ENCODE measurements at regions not wholly inside any gene's neighbourhood (a gene's known extent, or its start where the extent isn't known, plus 50 kb on each side); places are given as distances from the start of the nearest gene placed in this dataset.

- WGBS, 2 donors: 77% methylated on average over 4 of the region's 4 CpGs
- Histone ChIP-seq H3K27me3 (no peaks in the 10 kb centered on the region), H3K4me3 (no peak overlapping the region), H3K9me3 (peaks cover 0 to 20% (median 4%) of the 10 kb centered on the region in 4 donors), H3K4me1 (no peaks in the 10 kb centered on the region), H3K27ac (no peak overlapping the region), H3K36me3 (no peaks in the 10 kb centered on the region)
- no peak for TF ChIP-seq EP300 (IDR thresholded peaks at IDR 0.05)
- TF ChIP-seq POLR2AphosphoS5 (IDR thresholded peaks at IDR 0.05): no peak
- no peak for TF ChIP-seq CTCF (IDR thresholded peaks at IDR 0.05)
- TF ChIP-seq POLR2A (IDR thresholded peaks at IDR 0.05): no peak
- no peak for DNase-seq
- intact Hi-C loops (cut with DNase I): no loop called here
Observed at GRCh38 chr19:28618504-28618903, 594.4 kb downstream of the UQCRFS1 start.

DNA sequence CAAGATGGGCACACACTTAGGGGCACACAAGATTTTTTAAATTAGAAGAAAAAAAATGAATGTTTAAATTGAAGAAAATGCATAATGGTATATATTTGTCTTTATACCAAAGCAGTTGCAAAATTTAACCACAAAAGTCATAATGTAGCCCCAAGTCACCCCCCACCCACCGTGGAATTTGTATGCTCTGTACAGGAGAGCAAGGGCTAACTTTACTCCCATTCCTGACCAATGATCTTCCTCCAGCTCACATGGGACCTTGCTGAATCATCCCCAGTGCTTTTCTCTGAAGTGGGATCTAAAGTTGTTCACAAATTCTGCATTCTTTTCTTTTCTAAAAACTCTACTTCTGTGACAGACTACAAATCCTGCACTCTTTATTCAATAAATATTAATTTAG lies 597.0 kb downstream of the UQCRFS1 start:
- intact Hi-C loops (cut with DNase I): no loop called here
- Histone ChIP-seq H3K9me3 (peaks cover 0 to 20% (median 4%) of the 10 kb centered on the region in 4 donors), H3K4me1 (no peaks in the 10 kb centered on the region), H3K36me3 (no peaks in the 10 kb centered on the region), H3K4me3 (no peak overlapping the region), H3K27me3 (no peaks in the 10 kb centered on the region), H3K27ac (no peak overlapping the region)
- whole genome bisulfite sequencing, 2 donors: 83 to 86% methylated on average over 1 of the region's 1 CpG
- no peak for TF ChIP-seq CTCF (IDR thresholded peaks at IDR 0.05)
- TF ChIP-seq EP300 (IDR thresholded peaks at IDR 0.05): no peak
- TF ChIP-seq POLR2AphosphoS5 (IDR thresholded peaks at IDR 0.05): no peak
- TF ChIP-seq POLR2A (IDR thresholded peaks at IDR 0.05): no peak
- no peak for DNase-seq

- Histone ChIP-seq H3K36me3 (no peaks in the 10 kb centered on the region), H3K27ac (no peak overlapping the region), H3K4me1 (no peaks in the 10 kb centered on the region), H3K27me3 (no peaks in the 10 kb centered on the region), H3K9me3 (peaks cover 0 to 20% (median 4%) of the 10 kb centered on the region in 4 donors), H3K4me3 (no peak overlapping the region)
- intact Hi-C loops (cut with DNase I): no loop called here
- TF ChIP-seq POLR2A (IDR thresholded peaks at IDR 0.05) (no peak), POLR2AphosphoS5 (IDR thresholded peaks at IDR 0.05) (no peak), EP300 (IDR thresholded peaks at IDR 0.05) (no peak), CTCF (IDR thresholded peaks at IDR 0.05) (no peak)
- WGBS, 2 donors: 96 to 97% methylated on average over 3 of the region's 3 CpGs
- no peak for DNase-seq
Observed at GRCh38 chr19:28615546-28615916, 597.4 kb downstream of the UQCRFS1 start.

- 89 to 93% methylated on average over 12 of the region's 12 CpGs for WGBS, 2 donors
- H3K27me3 ChIP-seq: no peaks in the 10 kb centered on the region
- peaks cover 0 to 22% (median 4%) of the 10 kb centered on the region in 4 donors for H3K9me3 ChIP-seq
- no peak overlapping the region for H3K27ac ChIP-seq
- intact Hi-C loops (cut with DNase I): no loop called here
- no peaks in the 10 kb centered on the region for H3K36me3 ChIP-seq
- H3K4me3 ChIP-seq: no peak overlapping the region
- no peaks in the 10 kb centered on the region for H3K4me1 ChIP-seq
- TF ChIP-seq POLR2AphosphoS5 (IDR thresholded peaks at IDR 0.05) (no peak), CTCF (IDR thresholded peaks at IDR 0.05) (no peak), EP300 (IDR thresholded peaks at IDR 0.05) (no peak), POLR2A (IDR thresholded peaks at IDR 0.05) (no peak)
- DNase-seq: no peak
Observed at GRCh38 chr19:28614634-28615545, 598.1 kb downstream of the UQCRFS1 start.

Measured in sigmoid colon (tissue), 6 donors.